H1 (cell line): ENCODE measurements at regions not wholly inside any gene's neighbourhood (a gene's known extent, or its start where the extent isn't known, plus 50 kb on each side); places are given as distances from the start of the nearest gene placed in this dataset.
A peak's percentile ranks its signal among the peaks of the same experiment; 100 is the strongest.

ENCODE experiments used
- CTCF ChIA-PET: fragments of 300-600 bp; sonication (Branson Sonifier 250); formaldehyde crosslinking; loops from one replicate; lab custom pipeline; 2021; ENCODE audit not compliant: partially characterized antibody; lab: Charles Lee
- POLR2A ChIA-PET: fragments of 300-600 bp; sonication (Branson Sonifier 250); formaldehyde crosslinking; loops from one replicate; lab custom pipeline; 2021; ENCODE audit warnings: inconsistent platforms; ENCODE audit not compliant: partially characterized antibody; lab: Charles Lee
- DNase-seq, 2 experiments: peaks; one replicate each; pipeline versions ENCODE4 v3.0.0 to v3.0.0-alpha.2; 2010 to 2022; ENCODE audit warnings: low spot score in 2 of 2, low read depth in 1 of 2, mixed read lengths in 1 of 2
- FAIRE-seq: peaks from 2 replicates; lab custom pipeline; 2011; peaks lifted over from hg19 to GRCh38; lab: Jason Lieb, UNC
- H2AFZ ChIP-seq: 2 replicates; pipeline ENCODE4 v1.8.1; 2012; ENCODE audit warnings: low read length, inconsistent platforms
- H2AK5ac ChIP-seq: 2 replicates; pipeline ENCODE4 v1.6.1; 2013; ENCODE audit warnings: low read depth, low read length
- H2BK120ac ChIP-seq: replicated peaks from 2 replicates; pipeline ENCODE3; 2013; ENCODE audit warnings: low read depth, low read length, inconsistent platforms
- H2BK12ac ChIP-seq: 2 replicates; pipeline ENCODE4 v1.6.1; 2013; ENCODE audit warnings: low read depth, low read length
- H2BK15ac ChIP-seq: 2 replicates; pipeline ENCODE4 v1.6.1; 2013; ENCODE audit warnings: low read length
- H2BK20ac ChIP-seq: 2 replicates; pipeline ENCODE4 v1.6.1; 2013; ENCODE audit warnings: low read length
- H2BK5ac ChIP-seq: 2 replicates; pipeline ENCODE4 v1.6.1; 2013; ENCODE audit warnings: low read depth, low read length
- H3K14ac ChIP-seq: 2 replicates; pipeline ENCODE4 v1.6.1; 2013; ENCODE audit warnings: inconsistent platforms; ENCODE audit not compliant: insufficient read length
- H3K18ac ChIP-seq: 2 replicates; pipeline ENCODE4 v1.6.1; 2013; ENCODE audit warnings: low read length; ENCODE audit errors: extremely low read depth
- H3K23ac ChIP-seq: 2 replicates; pipeline ENCODE4 v1.6.1; 2013; ENCODE audit warnings: inconsistent platforms; ENCODE audit not compliant: insufficient read length
- H3K23me2 ChIP-seq: 2 replicates; pipeline ENCODE4 v1.6.1; 2013; ENCODE audit warnings: low read depth, low read length
- H3K27ac ChIP-seq: 2 replicates; pipeline ENCODE4 v1.6.1; 2011; ENCODE audit warnings: low read depth, low read length, inconsistent platforms
- H3K27me3 ChIP-seq, 4 experiments: replicated peaks in 1 of 4; 1 replicate in 1 of 4; 2 replicates in 3 of 4; pipeline versions ENCODE4 v1.6.1 to v1.8.1; 2011 to 2013; ENCODE audit warnings: low read length in 3 of 4, mild to moderate bottlenecking in 3 of 4, inconsistent platforms in 2 of 4, mixed read lengths in 2 of 4, moderate library complexity in 1 of 4; ENCODE audit not compliant: control insufficient read depth in 3 of 4, insufficient read depth in 3 of 4; ENCODE audit errors: extremely low read depth in 1 of 4
- H3K36me3 ChIP-seq, 4 experiments: 2 replicates each; pipeline versions ENCODE4 v1.6.1 to v1.8.1; 2011 to 2013; ENCODE audit warnings: mild to moderate bottlenecking in 4 of 4, low read length in 3 of 4, moderate library complexity in 2 of 4, control low read depth in 1 of 4, inconsistent platforms in 1 of 4; ENCODE audit not compliant: insufficient read depth in 4 of 4, control insufficient read depth in 2 of 4
- H3K4ac ChIP-seq: replicated peaks from 2 replicates; pipeline ENCODE3; 2013; ENCODE audit warnings: low read length, low read depth, mixed read lengths, inconsistent platforms; ENCODE audit not compliant: insufficient read length
- H3K4me1 ChIP-seq, 4 experiments: replicated peaks in 1 of 4; 1 replicate in 1 of 4; 2 replicates in 3 of 4; pipeline versions ENCODE4 v1.6.1 to v1.8.1; 2011 to 2013; ENCODE audit warnings: low read length in 3 of 4, inconsistent platforms in 2 of 4, mixed read lengths in 1 of 4; ENCODE audit not compliant: insufficient read depth in 4 of 4, control insufficient read depth in 3 of 4
- H3K4me2 ChIP-seq, 2 experiments: 2 replicates each; pipeline versions ENCODE4 v1.6.1 to v1.8.1; 2011 to 2013; ENCODE audit warnings: low read depth in 2 of 2, low read length in 2 of 2, control low read depth in 1 of 2, inconsistent platforms in 1 of 2, mild to moderate bottlenecking in 1 of 2; ENCODE audit not compliant: insufficient read depth in 1 of 2
- H3K4me3 ChIP-seq, 4 experiments: fragments of 200-600, 300-600 bp in 1 of 4; sonication (generic), shearing (Covaris generic), sonication (Bioruptor Twin) in 1 of 4; 2 replicates each; pipeline versions ENCODE4 v1.5.1 to v1.8.1; 2011 to 2016; ENCODE audit warnings: low read length in 4 of 4, low read depth in 3 of 4, control low read depth in 2 of 4, inconsistent platforms in 2 of 4, mild to moderate bottlenecking in 2 of 4, mixed read lengths in 1 of 4, moderate library complexity in 1 of 4; ENCODE audit not compliant: insufficient read depth in 2 of 4; ENCODE audit errors: extremely low read depth in 1 of 4
- H3K56ac ChIP-seq: replicated peaks from 2 replicates; pipeline ENCODE3; 2013; ENCODE audit warnings: low read depth, mild to moderate bottlenecking, mixed read lengths, low read length, inconsistent platforms; ENCODE audit not compliant: insufficient read length
- H3K79me1 ChIP-seq: 2 replicates; pipeline ENCODE4 v1.6.1; 2013; ENCODE audit warnings: low read depth, low read length, control low read depth
- H3K79me2 ChIP-seq, 2 experiments: 2 replicates each; pipeline versions ENCODE4 v1.6.1 to v1.8.1; 2012 to 2013; ENCODE audit warnings: low read length in 2 of 2, mild to moderate bottlenecking in 2 of 2, inconsistent platforms in 1 of 2; ENCODE audit not compliant: insufficient read depth in 2 of 2, control insufficient read depth in 1 of 2
- H3K9ac ChIP-seq, 4 experiments: replicated peaks in 1 of 4; 1 replicate in 1 of 4; 2 replicates in 3 of 4; pipeline versions ENCODE4 v1.6.1 to v1.8.1; 2011 to 2013; ENCODE audit warnings: low read depth in 3 of 4, low read length in 3 of 4, control low read depth in 2 of 4, mild to moderate bottlenecking in 2 of 4, moderate library complexity in 2 of 4, inconsistent platforms in 1 of 4; ENCODE audit errors: extremely low read depth in 1 of 4
- H3K9me3 ChIP-seq, 2 experiments: 2 replicates each; pipeline versions ENCODE4 v1.6.1 to v1.8.1; 2012 to 2013; ENCODE audit warnings: mild to moderate bottlenecking in 2 of 2, moderate library complexity in 2 of 2, control low read depth in 1 of 2, inconsistent platforms in 1 of 2, low read depth in 1 of 2, low read length in 1 of 2, mixed read lengths in 1 of 2; ENCODE audit not compliant: insufficient read depth in 2 of 2
- H4K20me1 ChIP-seq, 2 experiments: replicated peaks in 1 of 2; 2 replicates each; pipeline versions ENCODE3 to v1.8.1; 2011 to 2013; ENCODE audit warnings: inconsistent platforms in 2 of 2, low read length in 2 of 2, mild to moderate bottlenecking in 1 of 2; ENCODE audit not compliant: insufficient read depth in 2 of 2, control insufficient read depth in 1 of 2
- H4K5ac ChIP-seq: 2 replicates; pipeline ENCODE4 v1.6.1; 2013; ENCODE audit warnings: low read length, low read depth, mixed read lengths, inconsistent platforms; ENCODE audit not compliant: insufficient read length
- H4K8ac ChIP-seq: 2 replicates; pipeline ENCODE4 v1.8.0; 2013; ENCODE audit warnings: mild to moderate bottlenecking, moderate library complexity, low read length, inconsistent platforms; ENCODE audit not compliant: insufficient read depth; ENCODE audit errors: extremely low read depth
- H4K91ac ChIP-seq: replicated peaks from 2 replicates; pipeline ENCODE3; 2013; ENCODE audit warnings: low read length, mixed read lengths, inconsistent platforms; ENCODE audit not compliant: insufficient read length
- BACH1 ChIP-seq: IDR thresholded peaks from 2 replicates; pipeline ENCODE4 v1.6.1; 2012; ENCODE audit warnings: low read length, improper control_type of control experiment
- BCL11A ChIP-seq, 2 experiments: IDR thresholded peaks; one replicate each; pipeline ENCODE4 v1.6.1; 2011; ENCODE audit warnings: low read depth in 2 of 2, low read length in 2 of 2, mild to moderate bottlenecking in 2 of 2
- CTCF ChIP-seq, 3 experiments: IDR thresholded peaks; 1 replicate in 2 of 3; 2 replicates in 1 of 3; pipeline versions ENCODE4 v1.5.1 to v1.6.1; 2011; ENCODE audit warnings: low read length in 3 of 3, mild to moderate bottlenecking in 3 of 3, inconsistent platforms in 2 of 3, low read depth in 1 of 3, moderate library complexity in 1 of 3; ENCODE audit not compliant: insufficient read depth in 1 of 3; ENCODE audit errors: control extremely low read depth in 1 of 3
- EZH2 ChIP-seq: fragments of 200-600 bp; sonication (generic); IDR thresholded peaks from 2 replicates; pipeline ENCODE4 v1.7.1; 2012; ENCODE audit warnings: low read depth, mild to moderate bottlenecking, moderate library complexity, low read length, inconsistent platforms; ENCODE audit not compliant: severe bottlenecking
- JUND ChIP-seq: IDR thresholded peaks from 2 replicates; pipeline ENCODE4 v1.6.1; 2011; ENCODE audit warnings: mild to moderate bottlenecking, improper control_type of control experiment, low read length
- NRF1 ChIP-seq: IDR thresholded peaks from 2 replicates; pipeline ENCODE4 v1.6.1; 2011; ENCODE audit warnings: mild to moderate bottlenecking, low read depth, low read length, improper control_type of control experiment
- POLR2A ChIP-seq, 2 experiments: IDR thresholded peaks; 1 replicate in 1 of 2; 2 replicates in 1 of 2; pipeline ENCODE4 v1.6.1; 2011; ENCODE audit warnings: low read depth in 2 of 2, low read length in 2 of 2, mild to moderate bottlenecking in 2 of 2; ENCODE audit errors: control extremely low read depth in 1 of 2
- RAD21 ChIP-seq, 2 experiments: IDR thresholded peaks in 1 of 2; conservative IDR thresholded peaks in 1 of 2; 2 replicates each; pipeline ENCODE4 v1.6.1; 2011; ENCODE audit warnings: low read depth in 2 of 2, low read length in 2 of 2, improper control_type of control experiment in 1 of 2, inconsistent platforms in 1 of 2, mild to moderate bottlenecking in 1 of 2, moderate library complexity in 1 of 2
- RFX5 ChIP-seq: IDR thresholded peaks from 2 replicates; pipeline ENCODE4 v1.6.1; 2011; ENCODE audit warnings: low read depth, low read length, improper control_type of control experiment, borderline replicate concordance
- SUZ12 ChIP-seq: fragments of 200-600 bp; sonication (generic); IDR thresholded peaks from 2 replicates; pipeline ENCODE4 v1.6.1; 2012; ENCODE audit warnings: mild to moderate bottlenecking, inconsistent platforms, low read length, moderate library complexity, mixed read lengths
- TEAD4 ChIP-seq: IDR thresholded peaks from 2 replicates; pipeline ENCODE4 v1.6.1; 2012; ENCODE audit warnings: low read depth, low read length, inconsistent platforms, mixed read lengths
- YY1 ChIP-seq: IDR thresholded peaks from 2 replicates; pipeline ENCODE4 v1.6.1; 2011; ENCODE audit warnings: low read depth, mild to moderate bottlenecking, low read length
- WGBS, 2 experiments: shearing (Covaris generic) in 1 of 2; methylation state at CpG; one replicate each; pipeline versions ENCODE4 v1.1.6 to v1.1.7; 2013 to 2015; ENCODE audit warnings: low lambda C conversion rate in 2 of 2, mixed read lengths in 2 of 2, inconsistent platforms in 1 of 2, low coverage in 1 of 2, missing lambda C conversion rate in 1 of 2; ENCODE audit not compliant: insufficient replicate concordance in 2 of 2, insufficient coverage in 1 of 2, insufficient read length in 1 of 2; ENCODE audit errors: extremely low coverage in 1 of 2, missing lambda C conversion rate in 1 of 2; 5-methylcytosine and 5-hydroxymethylcytosine counted together

GRCh38 chr15:31740203-31740602 lies 290.1 kb upstream of the CHRNA7 start:
- H3K23ac ChIP-seq, result no peak overlapping the region
- no peak overlapping the region for H3K4ac ChIP-seq
- no peaks in the 10 kb centered on the region for H3K79me1 ChIP-seq
- CTCF ChIA-PET, result interaction anchor here (0.6 to 0.8 kb wide), 2 partner anchors 77 to 227 kb away, joined by 3 read pairs; no protein-coding TSS in a partner anchor
- H2BK120ac ChIP-seq, result no peak overlapping the region
- H2BK12ac ChIP-seq, result no peak overlapping the region
- H3K9ac ChIP-seq, result no peak overlapping the region; a peak in 2 of 7 replicates
- no peak overlapping the region for H3K4me3 ChIP-seq
- H3K9me3 ChIP-seq, result no peaks in the 10 kb centered on the region; a peak in 1 of 4 replicates
- FAIRE-seq, result no peak
- DNase-seq, result peak in 1 of 2 experiments; percentile 46
- H2BK5ac ChIP-seq, result no peak overlapping the region
- no peak overlapping the region for H3K14ac ChIP-seq
- no peak overlapping the region for H2AK5ac ChIP-seq
- H3K23me2 ChIP-seq, result no peaks in the 10 kb centered on the region
- no peak overlapping the region for H2AFZ ChIP-seq
- 84% methylated on average over 6 of the region's 9 CpGs; no CpG with 5 or more reads in 1 of the 2 experiments for WGBS, 2 experiments
- H3K27ac ChIP-seq, result no peak overlapping the region
- no peaks in the 10 kb centered on the region for H3K36me3 ChIP-seq
- no peak overlapping the region for H3K4me2 ChIP-seq
- no peak overlapping the region for H4K91ac ChIP-seq
- H3K56ac ChIP-seq, result no peak overlapping the region
- no peaks in the 10 kb centered on the region for H3K79me2 ChIP-seq
- no peak overlapping the region for H4K5ac ChIP-seq
- no peak overlapping the region for H2BK20ac ChIP-seq
- POLR2A ChIA-PET, result no interaction called here
- H2BK15ac ChIP-seq, result no peak overlapping the region
- no peaks in the 10 kb centered on the region for H3K27me3 ChIP-seq
- no peaks in the 10 kb centered on the region for H4K20me1 ChIP-seq
- H3K18ac ChIP-seq, result no peak overlapping the region
- peaks cover 0 to 4% (median 0%) of the 10 kb centered on the region in 4 experiments; a peak in 2 of 7 replicates for H3K4me1 ChIP-seq
- no peak overlapping the region for H4K8ac ChIP-seq
- TF ChIP-seq SUZ12, result no peak
- TF ChIP-seq YY1, result no peak
- TF ChIP-seq BACH1, result no peak
- no peak for TF ChIP-seq NRF1
- TF ChIP-seq CTCF (IDR thresholded peaks at IDR 0.05; ENCODE audit: control extremely low read depth in 1 of 3, insufficient read depth in 1 of 3, low read depth in 1 of 3, low read length in 3 of 3), result peak; percentile 20 to 41 (median 24)
- TF ChIP-seq TEAD4, result no peak
- TF ChIP-seq BCL11A (IDR thresholded peaks at IDR 0.05; ENCODE audit: low read depth in 2 of 2, low read length in 2 of 2), result no peak
- no peak for TF ChIP-seq RFX5
- no peak for TF ChIP-seq JUND
- peak; percentile 41 to 66 for TF ChIP-seq RAD21 (IDR thresholded peaks at IDR 0.05 in 1 of 2, conservative IDR thresholded peaks at IDR 0.05 in 1 of 2; ENCODE audit: low read depth in 2 of 2, low read length in 2 of 2)
- TF ChIP-seq POLR2A (IDR thresholded peaks at IDR 0.05; ENCODE audit: control extremely low read depth in 1 of 2, low read depth in 2 of 2, low read length in 2 of 2), result no peak
- no peak for TF ChIP-seq EZH2
